Ishikawa (cell line): ENCODE measurements at regions not wholly inside any gene's neighbourhood (a gene's known extent, or its start where the extent isn't known, plus 50 kb on each side); places are given as distances from the start of the nearest gene placed in this dataset.

Experiments
- CEBPB ChIP-seq: IDR thresholded peaks from 2 replicates; pipeline ENCODE4 v1.6.1; 2012
- CREB1 ChIP-seq: IDR thresholded peaks from 2 replicates; pipeline ENCODE4 v1.6.1; 2012; ENCODE audit warnings: low read depth
- EGR1 ChIP-seq: IDR thresholded peaks from 2 replicates; pipeline ENCODE4 v1.6.1; 2012
- EP300 ChIP-seq: IDR thresholded peaks from 2 replicates; pipeline ENCODE4 v1.6.1; 2012; ENCODE audit warnings: borderline replicate concordance
- FOXM1 ChIP-seq: IDR thresholded peaks from 2 replicates; pipeline ENCODE4 v1.6.1; 2012; ENCODE audit warnings: low read depth, borderline replicate concordance
- MAX ChIP-seq: IDR thresholded peaks from 2 replicates; pipeline ENCODE4 v1.6.1; 2012
- NFIC ChIP-seq: IDR thresholded peaks from 2 replicates; pipeline ENCODE4 v1.6.1; 2012
- RAD21 ChIP-seq: IDR thresholded peaks from 2 replicates; pipeline ENCODE4 v1.6.1; 2012; ENCODE audit warnings: low read depth
- REST ChIP-seq: IDR thresholded peaks from 2 replicates; pipeline ENCODE4 v1.6.1; 2012; ENCODE audit warnings: low read depth, mild to moderate bottlenecking
- TAF1 ChIP-seq: IDR thresholded peaks from 2 replicates; pipeline ENCODE4 v1.6.1; 2012; ENCODE audit warnings: low read depth, mild to moderate bottlenecking
- TCF12 ChIP-seq: IDR thresholded peaks from 2 replicates; pipeline ENCODE4 v1.6.1; 2012; ENCODE audit warnings: low read depth
- TEAD4 ChIP-seq: IDR thresholded peaks from 2 replicates; pipeline ENCODE4 v1.6.1; 2012
- USF1 ChIP-seq: IDR thresholded peaks from 2 replicates; pipeline ENCODE4 v1.6.1; 2012
- YY1 ChIP-seq: IDR thresholded peaks from 2 replicates; pipeline ENCODE4 v1.6.1; 2012; ENCODE audit warnings: low read depth
- ZBTB7A ChIP-seq: IDR thresholded peaks from 2 replicates; pipeline ENCODE4 v1.6.1; 2012; ENCODE audit warnings: low read depth

- TF ChIP-seq TEAD4 = no peak
- no peak for TF ChIP-seq RAD21
- TF ChIP-seq CEBPB = no peak
- no peak for TF ChIP-seq ZBTB7A
- no peak for TF ChIP-seq YY1
- TF ChIP-seq MAX = no peak
- TF ChIP-seq TCF12 = no peak
- no peak for TF ChIP-seq USF1
- TF ChIP-seq REST = no peak
- TF ChIP-seq NFIC = no peak
- TF ChIP-seq EGR1 = no peak
- TF ChIP-seq CREB1 = no peak
- no peak for TF ChIP-seq TAF1
These were observed 558.3 kb upstream of the PSMD7 start for GRCh38 chr16:73738266-73738665.

- TF ChIP-seq TEAD4 (no peak), TCF12 (no peak), RAD21 (no peak), NFIC (no peak), REST (no peak), MAX (no peak), TAF1 (no peak), CREB1 (no peak), EP300 (no peak), USF1 (no peak), ZBTB7A (no peak), CEBPB (no peak), YY1 (no peak), FOXM1 (no peak), EGR1 (no peak)
These were observed 559.0 kb upstream of the PSMD7 start for GRCh38 chr16:73737637-73738036.

GRCh38 chr16:73735954-73736353 lies 560.7 kb upstream of the PSMD7 start:
- TF ChIP-seq CEBPB (no peak), TEAD4 (no peak), CREB1 (no peak), EP300 (no peak), ZBTB7A (no peak), NFIC (no peak), TCF12 (no peak), MAX (no peak), REST (no peak)

- no peak for TF ChIP-seq FOXM1
- TF ChIP-seq USF1 = no peak
- no peak for TF ChIP-seq REST
- no peak for TF ChIP-seq ZBTB7A
- no peak for TF ChIP-seq TAF1
- no peak for TF ChIP-seq YY1
- TF ChIP-seq MAX = no peak
- no peak for TF ChIP-seq NFIC
- TF ChIP-seq RAD21 = no peak
- TF ChIP-seq CREB1 = no peak
- TF ChIP-seq EP300 = no peak
- no peak for TF ChIP-seq EGR1
- no peak for TF ChIP-seq CEBPB
- no peak for TF ChIP-seq TEAD4
- no peak for TF ChIP-seq TCF12
These were observed 561.6 kb upstream of the PSMD7 start for GRCh38 chr16:73735018-73735417.
